ENCODE measurements at regions not wholly inside any gene's neighbourhood (a gene's known extent, or its start where the extent isn't known, plus 50 kb on each side); places are given as distances from the start of the nearest gene placed in this dataset.

DNA sequence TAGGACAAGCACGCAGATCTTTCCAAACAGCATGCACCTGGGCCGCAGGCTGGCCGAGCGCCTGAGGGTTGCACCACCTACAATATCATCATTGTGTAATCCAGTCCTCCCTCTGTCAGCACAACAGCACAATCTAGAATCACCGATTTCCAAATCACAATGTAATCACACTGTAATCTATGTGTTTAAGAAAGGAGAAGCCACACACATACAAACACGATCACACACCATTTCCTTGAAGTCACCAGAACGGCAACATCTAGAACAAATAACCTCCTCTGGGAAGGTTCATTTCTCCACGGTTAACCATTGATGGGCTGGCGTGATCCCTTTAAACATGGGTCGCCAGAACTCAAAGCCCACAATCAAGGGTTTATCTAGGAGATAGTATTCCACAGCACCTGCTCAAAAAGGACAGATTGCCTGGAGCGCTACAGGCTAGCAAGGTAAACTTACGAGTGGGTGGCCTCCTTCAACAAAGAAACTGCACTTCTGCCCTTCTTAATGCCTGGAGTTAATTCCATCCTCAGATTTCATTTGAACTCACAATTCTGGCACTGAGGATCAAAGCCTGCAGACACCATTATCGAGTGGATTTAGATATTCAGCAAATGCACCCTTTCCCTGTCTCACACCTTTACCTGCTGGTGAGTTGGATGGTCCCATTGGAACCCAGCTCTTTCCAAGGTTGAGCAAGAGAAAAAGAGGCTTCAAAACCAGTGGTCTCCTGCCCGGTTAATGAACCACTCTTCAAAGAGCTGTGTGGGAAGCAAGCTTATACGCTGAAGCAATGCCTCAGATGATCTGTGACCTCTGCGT is 83.8 kb upstream of the FOXQ1 start:
- no peak for TF ChIP-seq CTCF (IDR thresholded peaks at IDR 0.05; ENCODE audit: insufficient read depth, low read length, poor library complexity, severe bottlenecking)
- no peak for DNase-seq (ENCODE audit: extremely low read depth, insufficient read length)

DNA sequence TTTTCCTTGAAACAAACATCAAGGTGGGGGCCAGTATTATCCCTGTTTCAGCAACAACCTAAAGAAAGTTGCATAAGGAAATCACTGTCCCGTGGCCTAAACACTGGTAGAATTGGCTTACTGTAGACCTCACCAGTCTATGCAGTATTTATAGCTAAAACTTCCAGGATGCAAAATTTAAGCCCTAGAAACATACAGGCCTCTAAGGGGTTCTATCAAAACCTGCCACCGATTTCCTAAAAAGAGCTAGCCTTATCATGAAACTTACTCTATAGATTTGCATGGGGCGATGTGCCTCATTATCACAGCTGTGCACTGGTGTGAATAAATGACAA is 84.3 kb upstream of the FOXQ1 start:
- no peaks in the 10 kb centered on the region for H3K36me3 ChIP-seq (ENCODE audit: control insufficient read depth, insufficient read depth, low read length)
- no peak for TF ChIP-seq CTCF (IDR thresholded peaks at IDR 0.05; ENCODE audit: insufficient read depth, low read length, poor library complexity, severe bottlenecking)
- H3K4me3 ChIP-seq (replicated peaks; ENCODE audit: low read depth, low read length): no peak overlapping the region
- DNase-seq (ENCODE audit: extremely low read depth, insufficient read length): no peak
- peaks cover 2% of the 10 kb centered on the region for H3K27me3 ChIP-seq (replicated peaks; ENCODE audit: control insufficient read depth, insufficient read depth, low read length)

More for the DNA sequence above, 83.8 kb upstream of the FOXQ1 start:
- Histone ChIP-seq H3K36me3 (ENCODE audit: control insufficient read depth, insufficient read depth, low read length) (no peaks in the 10 kb centered on the region), H3K4me3 (replicated peaks; ENCODE audit: low read depth, low read length) (no peak overlapping the region), H3K27me3 (replicated peaks; ENCODE audit: control insufficient read depth, insufficient read depth, low read length) (peaks cover 1% of the 10 kb centered on the region)

DNA sequence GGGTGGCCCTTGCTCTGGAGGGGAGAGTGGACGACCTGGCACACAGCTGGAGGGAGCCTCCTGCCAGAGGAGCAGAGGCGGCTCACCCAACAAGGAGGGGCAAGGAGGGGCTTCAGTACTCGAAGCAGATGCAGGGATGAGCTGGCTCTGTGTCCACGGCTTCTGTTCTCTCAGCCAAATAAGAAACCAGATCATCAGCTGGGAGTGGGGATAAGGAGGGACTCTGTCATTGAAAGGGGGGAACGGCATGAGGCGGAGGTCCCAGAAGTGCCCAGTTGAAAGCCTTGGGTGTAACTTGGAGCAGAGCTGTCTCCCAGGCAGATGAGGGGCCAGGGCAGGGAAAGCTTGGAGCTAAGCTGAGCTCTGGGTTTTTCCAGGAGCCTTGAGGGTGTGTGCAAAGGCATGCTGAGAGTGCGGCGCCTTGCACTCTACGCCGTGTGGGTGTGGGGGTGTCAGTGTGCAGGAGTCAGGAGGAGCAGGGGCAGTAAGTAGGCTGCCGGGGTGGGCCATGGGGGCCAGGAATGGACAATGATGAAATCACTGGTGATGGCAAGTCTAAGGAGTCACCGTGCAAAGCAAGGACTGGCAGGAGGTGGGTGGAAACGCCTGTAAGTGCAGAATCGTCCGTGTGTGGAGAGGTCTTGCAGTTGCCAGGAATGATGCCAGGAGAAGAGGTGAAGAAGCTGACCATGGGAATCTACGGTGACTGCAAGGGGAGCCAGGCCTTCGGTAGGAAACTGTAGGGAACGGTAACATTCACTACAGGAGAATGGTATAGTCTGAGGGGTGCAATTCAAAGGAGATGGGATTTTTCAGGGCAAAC is 85.4 kb upstream of the FOXQ1 start:
- TF ChIP-seq CTCF (IDR thresholded peaks at IDR 0.05; ENCODE audit: insufficient read depth, low read length, poor library complexity, severe bottlenecking): no peak

DNA sequence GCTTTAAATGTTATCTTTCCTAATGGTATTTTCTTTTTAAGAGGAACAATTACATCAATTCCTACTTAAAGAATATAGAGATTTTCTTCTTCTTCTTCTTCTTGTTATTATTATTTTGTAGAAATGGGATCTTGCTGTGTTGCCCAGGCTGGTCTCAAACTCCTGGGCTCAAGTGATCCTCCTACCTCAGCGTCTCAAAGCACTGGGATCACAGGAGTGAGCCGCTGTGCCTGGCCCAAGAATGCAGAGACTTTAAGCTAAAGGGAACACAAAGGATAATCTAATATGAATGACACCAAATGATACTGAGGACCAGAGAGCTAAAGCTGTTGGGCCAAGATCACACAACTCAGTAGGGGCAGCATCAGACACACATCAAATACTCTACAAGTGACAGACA is 87.4 kb upstream of the FOXQ1 start:
- no peak for DNase-seq (ENCODE audit: extremely low read depth, insufficient read length)
- Histone ChIP-seq H3K27me3 (replicated peaks; ENCODE audit: control insufficient read depth, insufficient read depth, low read length) (0 out of 2 replicates have a peak, but pooled peaks cover 1% of the 10 kb centered on the region), H3K36me3 (ENCODE audit: control insufficient read depth, insufficient read depth, low read length) (no peaks in the 10 kb centered on the region), H3K4me3 (replicated peaks; ENCODE audit: low read depth, low read length) (no peak overlapping the region)
- TF ChIP-seq CTCF (IDR thresholded peaks at IDR 0.05; ENCODE audit: insufficient read depth, low read length, poor library complexity, severe bottlenecking): no peak

More for the DNA sequence above, 85.4 kb upstream of the FOXQ1 start:
- no peak for DNase-seq (ENCODE audit: extremely low read depth, insufficient read length)
- Histone ChIP-seq H3K36me3 (ENCODE audit: control insufficient read depth, insufficient read depth, low read length) (no peaks in the 10 kb centered on the region), H3K27me3 (replicated peaks; ENCODE audit: control insufficient read depth, insufficient read depth, low read length) (peaks cover 2% of the 10 kb centered on the region), H3K4me3 (replicated peaks; ENCODE audit: low read depth, low read length) (no peak overlapping the region)

DNA sequence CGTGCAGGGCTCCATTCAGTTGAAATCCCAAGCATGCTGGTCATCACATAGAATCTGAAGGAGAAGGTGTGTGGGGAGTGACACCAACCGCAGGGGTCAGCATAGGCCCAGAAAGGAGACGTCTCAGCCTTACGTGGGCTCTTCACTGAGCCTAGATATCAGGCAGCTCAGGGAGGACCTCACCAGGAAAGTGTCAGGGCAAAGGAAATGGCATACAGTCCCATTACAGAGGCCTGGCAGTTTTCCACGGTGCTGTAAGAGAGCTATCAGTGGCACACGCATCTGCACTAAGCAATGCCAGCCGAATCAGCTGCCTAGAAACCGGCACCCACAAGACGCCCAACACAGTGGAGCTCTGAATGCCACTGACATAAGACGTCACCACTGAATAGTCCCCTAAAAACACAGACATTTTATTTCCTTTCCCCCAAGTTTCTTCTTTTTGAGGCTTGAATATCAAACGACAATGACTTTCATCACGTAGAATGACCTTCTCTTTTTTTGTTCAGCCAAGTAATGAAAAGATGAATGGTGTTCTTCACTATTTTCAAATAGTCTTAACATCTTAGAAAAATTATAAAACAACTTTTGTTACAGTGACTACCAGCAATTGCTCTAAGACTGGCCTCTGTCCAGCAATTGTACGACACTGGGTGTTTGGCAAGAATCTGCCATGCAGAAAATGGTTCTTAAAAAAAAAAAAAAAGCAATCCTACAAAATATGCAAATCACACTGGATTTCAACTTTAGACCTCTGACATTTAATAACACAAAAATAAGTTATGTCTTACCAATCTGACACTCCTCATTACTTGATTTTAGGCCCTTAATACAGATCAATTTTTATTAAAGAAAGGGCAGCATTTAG is 88.9 kb upstream of the FOXQ1 start:
- Histone ChIP-seq H3K27me3 (replicated peaks; ENCODE audit: control insufficient read depth, insufficient read depth, low read length) (peaks cover 1% of the 10 kb centered on the region; the same call in 1 of the 2 replicates), H3K36me3 (ENCODE audit: control insufficient read depth, insufficient read depth, low read length) (no peaks in the 10 kb centered on the region), H3K4me3 (replicated peaks; ENCODE audit: low read depth, low read length) (no peak overlapping the region)
- no peak for DNase-seq (ENCODE audit: extremely low read depth, insufficient read length)
- TF ChIP-seq CTCF (IDR thresholded peaks at IDR 0.05; ENCODE audit: insufficient read depth, low read length, poor library complexity, severe bottlenecking): no peak
